ENCODE measurements at regions not wholly inside any gene's neighbourhood (a gene's known extent, or its start where the extent isn't known, plus 50 kb on each side); places are given as distances from the start of the nearest gene placed in this dataset.
"Not testable (repeated sequence)": the region's sequence is repeated elsewhere in the genome, so short reads cannot be mapped to it uniquely, and the experiment has no call there.

DNA sequence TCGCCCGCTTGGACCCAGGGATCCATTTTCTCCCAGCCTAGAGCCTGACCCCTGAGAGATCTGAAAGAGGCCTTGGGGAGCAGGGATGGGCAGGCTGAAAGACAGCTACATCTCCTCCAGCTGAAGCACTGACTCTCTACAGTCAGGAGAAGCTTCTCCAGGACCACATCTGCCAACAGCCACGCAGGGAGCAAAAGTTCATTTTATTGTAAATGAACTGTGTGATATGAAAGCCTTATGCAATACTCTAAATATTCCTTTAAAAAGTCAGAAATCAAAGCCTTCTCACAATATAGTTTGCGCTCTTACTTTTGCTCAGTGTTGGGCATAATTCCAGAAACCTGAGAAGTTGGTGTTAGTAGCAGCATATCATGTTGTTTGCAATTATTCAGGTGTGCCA, 428.9 kb upstream of the RAB6C start:
- no peak for DNase-seq (ENCODE audit: low spot score)
- TF ChIP-seq, protein P1, sequence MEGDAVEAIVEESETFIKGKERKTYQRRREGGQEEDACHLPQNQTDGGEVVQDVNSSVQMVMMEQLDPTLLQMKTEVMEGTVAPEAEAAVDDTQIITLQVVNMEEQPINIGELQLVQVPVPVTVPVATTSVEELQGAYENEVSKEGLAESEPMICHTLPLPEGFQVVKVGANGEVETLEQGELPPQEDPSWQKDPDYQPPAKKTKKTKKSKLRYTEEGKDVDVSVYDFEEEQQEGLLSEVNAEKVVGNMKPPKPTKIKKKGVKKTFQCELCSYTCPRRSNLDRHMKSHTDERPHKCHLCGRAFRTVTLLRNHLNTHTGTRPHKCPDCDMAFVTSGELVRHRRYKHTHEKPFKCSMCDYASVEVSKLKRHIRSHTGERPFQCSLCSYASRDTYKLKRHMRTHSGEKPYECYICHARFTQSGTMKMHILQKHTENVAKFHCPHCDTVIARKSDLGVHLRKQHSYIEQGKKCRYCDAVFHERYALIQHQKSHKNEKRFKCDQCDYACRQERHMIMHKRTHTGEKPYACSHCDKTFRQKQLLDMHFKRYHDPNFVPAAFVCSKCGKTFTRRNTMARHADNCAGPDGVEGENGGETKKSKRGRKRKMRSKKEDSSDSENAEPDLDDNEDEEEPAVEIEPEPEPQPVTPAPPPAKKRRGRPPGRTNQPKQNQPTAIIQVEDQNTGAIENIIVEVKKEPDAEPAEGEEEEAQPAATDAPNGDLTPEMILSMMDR (IDR thresholded peaks at IDR 0.05): no peak

DNA sequence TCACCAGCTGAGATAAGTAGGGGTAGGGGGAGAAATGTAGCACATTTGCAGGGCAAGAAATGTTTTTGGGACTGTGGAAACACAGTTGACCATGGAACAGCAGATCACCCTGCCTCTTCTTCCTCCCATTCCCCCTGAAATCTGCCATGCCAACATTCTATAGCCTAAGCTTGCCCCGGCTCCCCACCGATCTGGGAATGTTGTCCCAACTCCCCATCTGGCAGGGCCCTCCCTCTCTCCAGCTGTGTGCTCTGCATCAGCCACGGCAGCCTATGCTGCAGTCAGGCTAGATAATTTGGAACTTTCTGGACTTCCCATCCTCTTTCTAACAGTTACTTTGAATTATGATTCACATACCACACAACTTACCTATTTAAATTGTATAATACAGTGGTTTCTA, 425.1 kb upstream of the RAB6C start:
- TF ChIP-seq, protein P1 (IDR thresholded peaks at IDR 0.05): no peak
- no peak overlapping the region for H3K4me3 ChIP-seq
- H3K27ac ChIP-seq: no peak overlapping the region
- no peak for DNase-seq (ENCODE audit: low spot score)

More for the DNA sequence above, 428.9 kb upstream of the RAB6C start:
- Histone ChIP-seq H3K4me3 (no peak overlapping the region), H3K27ac (no peak overlapping the region)

DNA sequence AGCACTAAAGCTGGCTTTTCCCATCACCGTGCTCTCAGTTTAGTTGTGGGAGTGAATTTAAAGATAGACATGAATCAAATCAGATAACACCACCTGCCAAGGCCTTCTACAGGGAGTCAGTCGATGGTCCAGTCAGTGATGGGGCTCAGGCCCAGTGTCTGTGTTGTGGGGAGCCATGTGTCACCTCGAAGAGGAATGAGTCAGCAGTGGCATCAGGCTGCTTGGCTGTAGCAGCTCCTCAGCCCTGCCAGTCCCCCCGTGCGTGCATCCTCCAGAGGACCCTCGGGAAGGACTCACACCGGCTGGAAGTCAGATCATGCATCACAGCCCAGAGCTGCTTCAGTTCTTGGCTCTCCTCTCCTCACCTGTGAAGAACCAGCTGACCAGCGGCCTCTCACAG, 420.4 kb upstream of the RAB6C start:
- Histone ChIP-seq H3K4me3 (no peak overlapping the region), H3K27ac (no peak overlapping the region)
- TF ChIP-seq, protein P1 (IDR thresholded peaks at IDR 0.05): no peak
- DNase-seq (ENCODE audit: low spot score): no peak

DNA sequence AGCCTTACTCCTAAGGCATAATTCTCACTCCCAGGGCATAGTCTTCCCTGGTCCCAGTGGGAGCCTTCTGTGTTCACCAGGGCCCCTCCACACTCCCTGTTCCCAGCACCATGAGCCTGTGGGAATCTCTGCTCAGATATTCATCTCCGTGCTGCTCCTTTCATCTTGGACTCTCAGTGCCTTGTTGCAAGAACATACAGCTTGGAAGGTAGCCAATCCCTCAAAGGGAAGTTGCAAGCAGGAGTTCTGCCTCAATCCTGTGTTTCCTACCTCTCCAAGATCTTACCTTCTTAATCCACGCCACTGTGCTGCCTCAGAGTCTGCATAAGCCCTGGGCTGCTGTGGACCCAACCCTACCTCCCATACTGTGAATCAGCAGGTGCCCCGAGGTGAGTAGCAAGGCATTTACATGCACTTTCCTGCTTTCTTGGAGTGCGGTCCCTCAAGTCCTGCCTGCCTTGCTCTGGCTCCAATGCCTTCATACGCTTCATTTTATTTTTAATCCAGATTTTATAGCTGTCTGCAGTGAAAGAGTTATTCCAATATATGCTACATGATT, 413.8 kb upstream of the RAB6C start:
- TF ChIP-seq, protein P1 (IDR thresholded peaks at IDR 0.05): no peak
- DNase-seq (ENCODE audit: low spot score): no peak
- no peak overlapping the region for H3K27ac ChIP-seq
- no peak overlapping the region for H3K4me3 ChIP-seq

DNA sequence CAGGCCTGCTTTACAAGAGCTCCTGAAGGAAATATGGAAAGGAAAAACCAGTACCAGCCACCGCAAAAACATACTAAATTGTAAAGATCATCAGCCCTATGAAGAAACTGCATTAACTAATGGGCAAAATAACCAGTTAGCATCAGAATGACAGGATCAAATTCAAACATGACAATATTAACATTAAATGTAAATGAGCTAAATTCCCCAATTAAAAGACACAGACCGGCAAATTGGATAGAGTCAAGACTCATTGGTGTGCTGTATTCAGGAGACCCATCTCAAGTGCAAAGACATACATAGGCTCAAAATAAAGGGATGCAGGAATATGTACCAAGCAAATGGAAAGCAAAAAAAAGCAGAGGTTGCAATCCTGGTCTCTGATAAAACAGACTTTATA, 408.7 kb upstream of the RAB6C start:
- H3K27ac ChIP-seq; DNase-seq (ENCODE audit: low spot score); H3K4me3 ChIP-seq: not testable (repeated sequence)

DNA sequence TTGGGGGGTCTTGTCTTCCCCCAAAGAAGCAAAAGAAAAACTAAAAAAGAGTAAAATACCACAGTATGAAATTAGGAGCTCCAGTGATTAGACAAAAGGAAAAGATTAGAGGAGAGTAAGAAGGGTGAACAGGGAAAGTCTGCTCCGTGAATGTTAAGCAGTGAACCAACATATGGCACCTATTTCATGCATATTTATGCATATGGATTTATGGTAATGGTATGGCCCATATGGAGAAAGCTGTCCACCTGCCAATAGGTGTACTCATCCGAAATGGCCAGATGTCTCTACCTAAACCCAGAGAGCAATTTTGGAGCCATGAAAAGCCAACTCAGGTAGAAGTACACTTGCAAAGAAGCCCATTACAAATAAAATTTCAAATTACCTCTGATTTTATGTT, 404.0 kb upstream of the RAB6C start:
- H3K27ac ChIP-seq: no peak overlapping the region
- no peak overlapping the region for H3K4me3 ChIP-seq
- TF ChIP-seq, protein P1 (IDR thresholded peaks at IDR 0.05): no peak
- no peak for DNase-seq (ENCODE audit: low spot score)

DNA sequence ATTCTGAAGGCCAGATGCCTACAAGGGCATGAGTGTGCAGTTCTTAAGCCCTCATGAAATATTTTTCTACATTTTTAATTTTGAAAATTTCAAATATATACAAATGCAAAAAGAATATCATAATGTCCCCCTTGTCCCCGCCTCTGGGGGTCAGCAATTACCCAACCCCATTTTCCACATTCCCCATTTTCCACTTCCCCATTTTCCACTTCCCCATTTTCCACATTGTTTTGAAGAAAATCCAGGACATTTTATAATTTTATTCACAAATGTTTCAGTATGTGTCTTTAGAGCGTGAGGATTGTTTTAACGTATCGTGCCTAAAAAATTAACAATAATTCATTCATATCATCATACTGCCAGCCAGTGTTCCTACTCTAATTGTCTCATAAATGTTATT, 403.6 kb upstream of the RAB6C start:
- no peak overlapping the region for H3K4me3 ChIP-seq
- TF ChIP-seq, protein P1 (IDR thresholded peaks at IDR 0.05): no peak
- H3K27ac ChIP-seq: no peak overlapping the region
- no peak for DNase-seq (ENCODE audit: low spot score)

DNA sequence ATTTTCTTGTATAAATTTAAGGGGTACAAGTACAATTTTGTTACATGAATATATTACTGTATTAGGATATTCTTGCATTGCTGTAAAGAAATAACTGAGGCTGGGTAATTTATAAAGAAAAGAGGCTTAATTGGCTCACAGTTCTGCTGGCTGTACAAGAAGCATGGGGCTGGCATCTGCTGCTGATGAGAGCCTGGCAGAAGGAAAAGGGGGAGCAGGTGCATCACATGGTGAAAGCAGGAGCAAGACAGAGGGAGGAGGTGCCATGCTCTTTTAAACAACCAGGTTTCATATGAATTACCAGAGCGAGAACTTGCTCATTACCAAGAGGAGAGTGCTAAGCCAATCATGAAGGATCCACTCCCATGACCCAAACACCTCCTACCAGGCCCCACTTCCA, 399.5 kb upstream of the RAB6C start:
- H3K27ac ChIP-seq: no peak overlapping the region
- TF ChIP-seq, protein P1 (IDR thresholded peaks at IDR 0.05): no peak
- H3K4me3 ChIP-seq: no peak overlapping the region
- no peak for DNase-seq (ENCODE audit: low spot score)

Data from coronary artery (tissue), 2 donors.